ENCODE measurements at regions not wholly inside any gene's neighbourhood (a gene's known extent, or its start where the extent isn't known, plus 50 kb on each side); places are given as distances from the start of the nearest gene placed in this dataset.
A peak's percentile ranks its signal among the peaks of the same experiment; 100 is the strongest.
"Not testable (repeated sequence)": the region's sequence is repeated elsewhere in the genome, so short reads cannot be mapped to it uniquely, and the experiment has no call there.

GRCh38 chr15:24835301-24835700 is 119.5 kb upstream of the SNRPN start:
- no peak overlapping the region for H3K4me3 ChIP-seq (ENCODE audit: low read depth, low read length)

DNA sequence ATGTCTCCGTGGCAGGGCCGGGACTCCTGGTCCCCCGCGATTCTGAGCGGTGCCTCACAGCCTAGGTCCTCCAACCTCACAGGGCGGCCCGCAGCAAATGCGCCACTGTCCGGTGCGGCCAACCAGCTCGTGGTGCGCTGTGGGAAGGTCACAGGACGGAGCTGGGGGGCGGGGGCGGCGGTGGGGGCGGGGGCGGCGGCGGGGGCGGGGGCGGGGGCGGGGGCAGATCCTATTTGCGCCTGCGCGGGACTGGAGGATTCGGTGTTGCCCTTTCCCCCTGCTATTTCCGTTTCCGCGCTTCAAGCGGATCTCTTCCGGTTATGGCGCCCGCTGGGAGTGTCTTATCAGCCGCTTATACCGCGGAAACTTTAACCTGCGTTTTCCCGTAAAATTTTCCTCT is 106.7 kb upstream of the SNRPN start:
- Histone ChIP-seq H3K27ac (ENCODE audit: low read depth, low read length) (peak overlapping the region; percentile 79), H3K27me3 (ENCODE audit: control insufficient read depth, insufficient read depth, low read length) (no peaks in the 10 kb centered on the region), H3K4me1 (ENCODE audit: control insufficient read depth, insufficient read depth, low read length) (peaks cover 8% of the 10 kb centered on the region; the same call in 1 of the 2 replicates), H3K9me3 (ENCODE audit: control insufficient read depth, insufficient read depth, low read length) (peaks cover 32% of the 10 kb centered on the region), H3K4me3 (ENCODE audit: low read depth, low read length) (peak overlapping the region; percentile 66), H3K36me3 (ENCODE audit: control insufficient read depth, insufficient read depth, low read length) (no peaks in the 10 kb centered on the region), H3K9ac (ENCODE audit: low read depth, low read length) (peak overlapping the region; percentile 10)

More at GRCh38 chr15:24835301-24835700, 119.5 kb upstream of the SNRPN start:
- Histone ChIP-seq H3K9ac (ENCODE audit: low read depth, low read length) (no peak overlapping the region), H3K4me1 (ENCODE audit: control insufficient read depth, insufficient read depth, low read length) (no peaks in the 10 kb centered on the region), H3K27ac (ENCODE audit: low read depth, low read length) (no peak overlapping the region), H3K27me3 (ENCODE audit: control insufficient read depth, insufficient read depth, low read length) (no peaks in the 10 kb centered on the region), H3K36me3 (ENCODE audit: control insufficient read depth, insufficient read depth, low read length) (no peaks in the 10 kb centered on the region), H3K9me3 (ENCODE audit: control insufficient read depth, insufficient read depth, low read length) (peaks cover 41% of the 10 kb centered on the region)

GRCh38 chr15:24856397-24857390 is 98.1 kb upstream of the SNRPN start:
- Histone ChIP-seq H3K27ac (ENCODE audit: low read depth, low read length) (peak overlapping the region; percentile 96), H3K27me3 (ENCODE audit: control insufficient read depth, insufficient read depth, low read length) (no peaks in the 10 kb centered on the region), H3K36me3 (ENCODE audit: control insufficient read depth, insufficient read depth, low read length) (no peaks in the 10 kb centered on the region), H3K4me1 (ENCODE audit: control insufficient read depth, insufficient read depth, low read length) (peaks cover 20% of the 10 kb centered on the region), H3K4me3 (ENCODE audit: low read depth, low read length) (peak overlapping the region; percentile 52), H3K9me3 (ENCODE audit: control insufficient read depth, insufficient read depth, low read length) (peaks cover 23% of the 10 kb centered on the region), H3K9ac (ENCODE audit: low read depth, low read length) (peak overlapping the region; percentile 66)

DNA sequence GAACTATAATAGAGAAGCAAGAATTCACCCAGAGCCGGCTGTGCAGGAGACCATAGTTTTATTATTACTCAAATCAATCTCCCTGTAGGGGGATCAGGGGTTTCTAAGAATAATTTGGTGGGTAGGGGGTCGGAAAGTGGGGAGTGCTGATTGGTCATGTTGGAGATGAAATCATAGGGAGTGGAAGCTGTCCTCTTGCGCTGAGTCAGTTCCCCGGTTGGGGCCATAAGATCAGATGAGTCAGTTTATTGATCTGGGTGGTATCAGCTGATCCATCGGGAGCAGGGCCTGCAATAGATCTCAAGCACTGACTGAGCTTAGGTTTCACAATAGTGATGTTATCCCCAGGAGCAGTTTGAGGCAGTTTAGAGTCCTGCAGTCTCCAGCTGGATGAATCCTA is 97.0 kb upstream of the SNRPN start:
- H3K27me3 ChIP-seq (ENCODE audit: control insufficient read depth, insufficient read depth, low read length), result no peaks in the 10 kb centered on the region
- H3K4me3 ChIP-seq (ENCODE audit: low read depth, low read length), result 0 out of 2 replicates have a peak overlapping the region, but pooled peaks have one; percentile 8
- H3K9ac ChIP-seq (ENCODE audit: low read depth, low read length), result peak overlapping the region; percentile 50
- H3K36me3 ChIP-seq (ENCODE audit: control insufficient read depth, insufficient read depth, low read length), result no peaks in the 10 kb centered on the region
- H3K4me1 ChIP-seq (ENCODE audit: control insufficient read depth, insufficient read depth, low read length), result peaks cover 20% of the 10 kb centered on the region
- H3K27ac ChIP-seq (ENCODE audit: low read depth, low read length), result peak overlapping the region; percentile 96
- peaks cover 23% of the 10 kb centered on the region for H3K9me3 ChIP-seq (ENCODE audit: control insufficient read depth, insufficient read depth, low read length)

GRCh38 chr15:24858183-24858582 is 96.6 kb upstream of the SNRPN start:
- H3K9ac ChIP-seq (ENCODE audit: low read depth, low read length), result peak overlapping the region; percentile 50
- H3K27ac ChIP-seq (ENCODE audit: low read depth, low read length), result peak overlapping the region; percentile 96
- peaks cover 20% of the 10 kb centered on the region for H3K4me1 ChIP-seq (ENCODE audit: control insufficient read depth, insufficient read depth, low read length)
- H3K9me3 ChIP-seq (ENCODE audit: control insufficient read depth, insufficient read depth, low read length), result peaks cover 22% of the 10 kb centered on the region
- not testable (repeated sequence) for H3K27me3 ChIP-seq (ENCODE audit: control insufficient read depth, insufficient read depth, low read length); H3K36me3 ChIP-seq (ENCODE audit: control insufficient read depth, insufficient read depth, low read length)
- 0 out of 2 replicates have a peak overlapping the region, but pooled peaks have one; percentile 8 for H3K4me3 ChIP-seq (ENCODE audit: low read depth, low read length)

- H3K9ac ChIP-seq (ENCODE audit: low read depth, low read length), result peak overlapping the region; percentile 50
- H3K27me3 ChIP-seq (ENCODE audit: control insufficient read depth, insufficient read depth, low read length), result no peaks in the 10 kb centered on the region
- peak overlapping the region; percentile 96 for H3K27ac ChIP-seq (ENCODE audit: low read depth, low read length)
- H3K36me3 ChIP-seq (ENCODE audit: control insufficient read depth, insufficient read depth, low read length), result no peaks in the 10 kb centered on the region
- H3K4me3 ChIP-seq (ENCODE audit: low read depth, low read length), result no peak overlapping the region
- H3K4me1 ChIP-seq (ENCODE audit: control insufficient read depth, insufficient read depth, low read length), result peaks cover 20% of the 10 kb centered on the region
- H3K9me3 ChIP-seq (ENCODE audit: control insufficient read depth, insufficient read depth, low read length), result peaks cover 25% of the 10 kb centered on the region
Observed at GRCh38 chr15:24858737-24859601, 95.8 kb upstream of the SNRPN start.

- H3K36me3 ChIP-seq (ENCODE audit: control insufficient read depth, insufficient read depth, low read length), result no peaks in the 10 kb centered on the region
- peaks cover 24% of the 10 kb centered on the region for H3K9me3 ChIP-seq (ENCODE audit: control insufficient read depth, insufficient read depth, low read length)
- no peak overlapping the region for H3K9ac ChIP-seq (ENCODE audit: low read depth, low read length)
- H3K4me3 ChIP-seq (ENCODE audit: low read depth, low read length), result no peak overlapping the region
- peaks cover 14% of the 10 kb centered on the region for H3K4me1 ChIP-seq (ENCODE audit: control insufficient read depth, insufficient read depth, low read length)
- H3K27me3 ChIP-seq (ENCODE audit: control insufficient read depth, insufficient read depth, low read length), result no peaks in the 10 kb centered on the region
- no peak overlapping the region for H3K27ac ChIP-seq (ENCODE audit: low read depth, low read length)
Observed at GRCh38 chr15:24861014-24861690, 93.6 kb upstream of the SNRPN start.

GRCh38 chr15:24862726-24863521 is 91.9 kb upstream of the SNRPN start:
- no peaks in the 10 kb centered on the region for H3K27me3 ChIP-seq (ENCODE audit: control insufficient read depth, insufficient read depth, low read length)
- peaks cover 25% of the 10 kb centered on the region for H3K9me3 ChIP-seq (ENCODE audit: control insufficient read depth, insufficient read depth, low read length)
- H3K36me3 ChIP-seq (ENCODE audit: control insufficient read depth, insufficient read depth, low read length), result no peaks in the 10 kb centered on the region
- peak overlapping the region; percentile 31 for H3K27ac ChIP-seq (ENCODE audit: low read depth, low read length)
- H3K9ac ChIP-seq (ENCODE audit: low read depth, low read length), result no peak overlapping the region
- H3K4me1 ChIP-seq (ENCODE audit: control insufficient read depth, insufficient read depth, low read length), result peaks cover 10% of the 10 kb centered on the region
- no peak overlapping the region for H3K4me3 ChIP-seq (ENCODE audit: low read depth, low read length)

- Histone ChIP-seq H3K4me1 (ENCODE audit: control insufficient read depth, insufficient read depth, low read length) (no peaks in the 10 kb centered on the region), H3K36me3 (ENCODE audit: control insufficient read depth, insufficient read depth, low read length) (no peaks in the 10 kb centered on the region), H3K9me3 (ENCODE audit: control insufficient read depth, insufficient read depth, low read length) (peaks cover 34% of the 10 kb centered on the region), H3K4me3 (ENCODE audit: low read depth, low read length) (no peak overlapping the region), H3K27ac (ENCODE audit: low read depth, low read length) (no peak overlapping the region), H3K27me3 (ENCODE audit: control insufficient read depth, insufficient read depth, low read length) (no peaks in the 10 kb centered on the region), H3K9ac (ENCODE audit: low read depth, low read length) (no peak overlapping the region)
Observed at GRCh38 chr15:24865303-24865702, 89.5 kb upstream of the SNRPN start.

DNA sequence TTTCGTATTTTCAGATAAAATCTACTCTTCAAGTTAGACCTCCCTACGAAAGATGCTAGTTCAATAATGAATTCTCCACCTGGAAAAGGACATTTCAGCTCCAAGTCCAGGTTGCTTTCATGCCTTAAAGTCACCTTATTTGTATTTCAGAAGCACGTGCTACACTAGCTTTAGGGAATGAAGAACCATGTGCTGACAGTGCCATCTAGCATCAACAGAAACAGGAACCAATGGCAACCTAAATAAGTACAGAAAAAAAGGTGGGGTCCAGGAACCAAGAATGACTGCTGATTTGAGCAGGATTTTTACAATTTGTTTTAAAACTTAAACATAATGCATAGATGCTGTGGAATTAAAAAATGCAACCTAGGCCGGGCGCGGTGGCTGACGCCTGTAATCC is 77.6 kb upstream of the SNRPN start:
- peaks cover 36% of the 10 kb centered on the region for H3K9me3 ChIP-seq (ENCODE audit: control insufficient read depth, insufficient read depth, low read length)
- H3K4me3 ChIP-seq (ENCODE audit: low read depth, low read length), result no peak overlapping the region
- H3K36me3 ChIP-seq (ENCODE audit: control insufficient read depth, insufficient read depth, low read length), result no peaks in the 10 kb centered on the region
- H3K4me1 ChIP-seq (ENCODE audit: control insufficient read depth, insufficient read depth, low read length), result peaks cover 11% of the 10 kb centered on the region; the same call in 1 of the 2 replicates
- no peak overlapping the region for H3K27ac ChIP-seq (ENCODE audit: low read depth, low read length)
- no peak overlapping the region for H3K9ac ChIP-seq (ENCODE audit: low read depth, low read length)
- no peaks in the 10 kb centered on the region for H3K27me3 ChIP-seq (ENCODE audit: control insufficient read depth, insufficient read depth, low read length)

Measured in HUES48 (cell line).